GM21423 (cell line): ENCODE measurements at regions not wholly inside any gene's neighbourhood (a gene's known extent, or its start where the extent isn't known, plus 50 kb on each side); places are given as distances from the start of the nearest gene placed in this dataset.

Experiments used
- ATAC-seq: cut with Tn5 transposase; IDR thresholded peaks from one replicate; pipeline ENCODE4 v1.9.1; 2021; ENCODE audit warnings: mild to moderate bottlenecking, moderate library complexity; ENCODE audit not compliant: unreplicated experiment

DNA sequence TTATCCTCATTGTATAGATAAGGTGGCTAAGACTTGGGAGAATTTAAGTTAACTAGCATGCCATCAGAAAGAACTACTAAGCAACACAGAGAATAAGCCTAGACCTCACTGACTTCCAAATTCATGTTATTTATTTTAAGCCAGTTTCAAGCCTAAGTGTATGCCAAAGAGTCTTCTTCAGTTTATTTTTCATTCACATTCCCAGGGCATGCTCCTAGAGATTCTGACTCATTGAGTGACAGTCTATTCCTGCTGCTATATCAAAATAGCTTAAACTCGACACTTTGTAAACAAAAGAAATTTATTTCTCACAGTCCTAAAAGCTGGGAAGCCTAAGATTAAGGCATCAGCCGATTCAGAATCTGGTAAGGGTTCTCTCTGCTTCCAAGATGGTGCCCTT is 467.1 kb downstream of the MBD2 start:
- ATAC-seq = no peak

DNA sequence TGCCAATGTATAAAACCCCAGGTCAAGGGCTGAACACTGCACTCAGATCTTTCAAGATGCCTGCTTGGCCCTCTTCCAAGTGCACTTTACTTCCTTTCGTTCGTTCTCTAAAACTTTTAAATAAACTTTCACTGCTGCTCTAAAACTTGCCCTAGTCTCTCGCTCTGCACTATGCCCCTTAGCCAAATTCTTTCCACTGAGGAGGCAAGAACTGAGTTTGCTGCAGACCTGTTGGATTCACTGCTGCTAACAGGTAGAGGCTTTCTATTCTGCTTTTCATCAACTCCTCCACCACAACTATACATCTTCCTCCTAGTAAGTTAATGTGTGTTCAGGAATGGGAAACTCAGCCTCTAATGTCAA is 467.9 kb downstream of the MBD2 start:
- no peak for ATAC-seq

DNA sequence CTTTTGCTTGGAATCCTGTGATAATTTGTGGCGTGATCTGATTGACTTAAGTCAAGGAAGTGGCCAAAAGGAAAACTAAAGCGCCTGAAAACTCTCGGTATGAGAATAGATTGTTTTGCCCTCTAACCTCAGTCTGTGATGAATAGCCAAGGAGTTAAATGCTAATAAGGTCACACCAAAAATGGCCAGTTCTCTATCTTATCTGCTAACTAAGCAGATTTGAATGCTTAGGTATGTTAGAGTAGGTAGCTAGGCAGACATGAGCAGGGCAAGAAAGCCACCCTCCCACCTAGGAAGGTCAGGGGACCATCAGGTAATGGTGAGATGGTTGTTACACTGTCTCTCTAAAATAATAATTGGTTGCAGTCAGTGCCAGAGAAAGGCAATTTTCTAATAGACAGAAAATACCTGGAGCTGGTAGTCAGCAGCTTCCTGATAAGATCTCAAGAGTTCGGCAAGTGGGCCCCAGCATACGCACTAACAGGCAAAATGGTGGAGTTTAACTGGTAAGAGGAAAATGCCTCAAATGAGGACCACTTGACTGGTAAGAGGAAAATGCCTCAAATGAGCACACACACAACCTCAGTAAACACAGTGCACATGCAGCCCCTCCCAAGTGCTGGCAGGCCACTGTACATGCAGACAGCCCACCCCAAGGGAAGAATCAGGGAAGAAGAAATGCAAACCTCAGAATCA is 468.4 kb downstream of the MBD2 start:
- no peak for ATAC-seq

DNA sequence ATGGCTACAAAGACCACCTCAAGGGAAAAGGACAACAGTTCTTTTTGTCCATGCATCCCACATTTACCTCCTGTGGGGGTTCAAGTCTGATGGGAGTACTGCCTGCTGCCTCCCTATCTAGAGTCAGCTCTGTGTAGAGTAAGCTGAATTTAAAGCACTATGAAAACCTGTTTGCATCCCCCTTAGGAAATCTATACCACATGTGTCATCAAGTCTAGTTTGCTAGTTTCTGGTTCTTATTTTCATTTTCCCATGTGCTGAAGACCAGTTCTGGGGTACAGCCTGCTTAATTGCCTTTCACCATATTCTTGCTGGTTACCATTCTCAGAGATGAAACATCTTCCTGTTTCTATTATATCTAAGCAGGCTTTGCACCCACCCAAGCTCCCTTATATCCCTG is 470.3 kb downstream of the MBD2 start:
- no peak for ATAC-seq

DNA sequence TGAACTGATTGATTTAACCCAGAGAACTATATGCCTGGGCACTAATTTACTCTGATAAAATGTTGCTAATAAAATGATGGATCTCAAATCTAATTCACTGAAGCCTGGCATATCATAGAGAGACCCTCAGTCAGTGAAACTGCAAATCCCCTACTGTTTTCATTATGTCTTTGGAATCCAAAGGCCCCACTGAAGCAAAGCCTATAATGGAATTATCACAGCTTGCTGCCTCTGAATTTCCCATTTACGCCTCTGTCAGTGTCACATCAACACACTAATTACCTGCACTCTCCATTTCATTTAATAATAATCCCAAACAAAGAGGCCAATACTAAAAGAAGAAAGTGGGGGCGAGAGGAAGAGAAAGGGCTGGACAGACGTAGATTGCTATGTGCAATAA is 470.9 kb downstream of the MBD2 start:
- no peak for ATAC-seq

DNA sequence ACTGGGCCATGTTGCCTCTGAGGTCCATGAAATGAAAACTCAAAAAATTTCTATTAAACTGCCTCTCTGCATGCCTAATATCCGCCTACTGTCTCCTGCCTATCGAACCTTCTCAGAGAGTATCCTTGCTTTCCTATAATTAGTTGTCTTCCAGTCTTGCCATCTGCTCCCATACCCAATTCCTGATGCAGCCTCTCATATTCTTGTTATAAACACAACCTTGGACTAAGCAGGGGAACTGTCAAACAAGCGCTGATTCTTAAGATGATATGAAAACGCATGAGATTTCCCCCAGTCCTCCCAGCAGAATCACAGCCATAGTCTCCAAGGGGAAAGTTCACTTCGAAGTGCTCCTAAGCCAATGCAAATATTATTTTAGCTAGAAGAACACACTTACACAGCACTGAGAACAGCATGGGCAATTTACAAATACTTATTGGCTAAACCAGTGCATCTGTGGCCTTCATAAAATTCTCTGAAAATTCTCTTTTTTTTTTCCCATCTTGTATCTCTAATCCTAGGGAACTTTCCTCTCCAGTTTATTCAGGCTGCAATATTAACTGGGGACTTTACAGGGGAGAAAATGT is 471.6 kb downstream of the MBD2 start:
- ATAC-seq = no peak

DNA sequence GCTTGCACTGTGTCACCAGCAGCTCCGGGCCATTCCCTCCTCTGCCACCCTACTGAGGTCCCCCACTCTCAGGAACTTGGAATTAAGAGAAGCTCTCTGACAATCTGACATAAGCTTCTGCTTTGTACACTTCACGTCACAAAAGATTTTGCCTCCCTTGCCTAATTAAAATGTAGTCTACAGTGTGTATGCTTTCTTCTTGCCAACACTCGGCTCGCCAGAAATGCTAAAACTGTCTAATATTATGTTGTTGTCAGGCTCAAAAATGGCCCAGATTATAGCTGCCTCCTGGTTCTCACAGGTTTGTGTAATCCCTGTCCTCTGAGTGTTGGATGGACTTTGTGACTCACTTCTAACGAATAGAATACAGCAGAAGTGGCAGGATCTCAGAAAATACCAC is 474.7 kb downstream of the MBD2 start:
- no peak for ATAC-seq

DNA sequence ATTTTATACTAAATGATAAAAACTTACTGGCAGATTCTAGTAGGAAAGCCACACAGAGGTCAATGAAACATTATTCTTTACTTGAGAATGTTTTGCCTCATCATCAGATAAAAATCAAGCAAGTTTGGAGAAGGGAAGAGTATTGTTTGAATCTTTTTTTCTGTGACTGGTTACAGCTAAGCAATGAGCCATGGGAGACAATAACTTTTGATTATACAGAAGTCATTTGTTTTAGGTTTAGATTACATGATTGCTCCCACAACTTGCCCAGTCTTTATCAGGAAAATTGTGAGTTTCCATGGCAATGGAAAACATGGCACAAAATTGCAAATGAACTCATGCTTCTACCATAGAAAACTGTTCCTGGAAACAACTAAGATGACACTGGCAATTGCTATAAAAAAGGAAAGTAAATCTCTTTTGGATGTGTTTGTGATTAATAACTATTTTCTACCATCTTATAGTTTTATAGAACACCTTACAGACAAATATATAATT is 476.8 kb downstream of the MBD2 start:
- ATAC-seq = no peak

DNA sequence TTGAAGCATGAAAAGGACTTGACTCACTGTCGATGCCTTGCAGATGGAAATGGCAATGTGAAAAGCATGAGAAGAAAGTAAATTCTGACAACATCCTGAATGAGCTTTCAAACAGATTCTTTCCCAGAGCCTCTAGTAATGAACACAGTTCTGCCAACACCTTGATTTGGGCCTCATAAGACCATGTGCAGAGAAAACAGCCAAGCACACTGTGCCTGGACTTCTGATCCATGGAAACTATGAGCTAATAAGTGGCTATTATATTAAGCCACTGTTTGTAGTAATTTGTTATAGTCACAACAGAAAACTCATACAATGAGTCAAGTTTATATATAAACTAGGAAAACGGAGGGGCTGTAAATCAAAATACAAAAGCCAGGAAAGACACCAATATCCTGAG is 477.3 kb downstream of the MBD2 start:
- ATAC-seq = no peak

DNA sequence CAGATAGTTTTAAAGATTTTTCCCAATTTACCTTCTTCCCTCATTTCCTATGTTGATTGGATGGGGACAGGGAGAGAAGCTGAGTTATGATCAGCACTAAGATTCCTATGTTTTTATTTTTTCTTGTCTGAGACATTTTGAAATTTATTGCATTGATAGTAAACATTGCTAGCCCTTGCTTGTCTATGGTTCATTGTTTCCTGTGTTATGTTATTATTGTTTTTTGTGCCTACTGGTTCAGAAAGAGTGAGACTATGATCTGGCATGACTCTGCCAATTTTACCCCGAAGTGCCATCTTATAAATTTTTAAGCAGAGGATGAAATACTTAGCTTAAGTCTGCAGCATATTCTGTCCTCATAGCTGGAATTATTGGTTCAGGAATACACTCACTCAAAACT is 478.5 kb downstream of the MBD2 start:
- ATAC-seq = no peak

DNA sequence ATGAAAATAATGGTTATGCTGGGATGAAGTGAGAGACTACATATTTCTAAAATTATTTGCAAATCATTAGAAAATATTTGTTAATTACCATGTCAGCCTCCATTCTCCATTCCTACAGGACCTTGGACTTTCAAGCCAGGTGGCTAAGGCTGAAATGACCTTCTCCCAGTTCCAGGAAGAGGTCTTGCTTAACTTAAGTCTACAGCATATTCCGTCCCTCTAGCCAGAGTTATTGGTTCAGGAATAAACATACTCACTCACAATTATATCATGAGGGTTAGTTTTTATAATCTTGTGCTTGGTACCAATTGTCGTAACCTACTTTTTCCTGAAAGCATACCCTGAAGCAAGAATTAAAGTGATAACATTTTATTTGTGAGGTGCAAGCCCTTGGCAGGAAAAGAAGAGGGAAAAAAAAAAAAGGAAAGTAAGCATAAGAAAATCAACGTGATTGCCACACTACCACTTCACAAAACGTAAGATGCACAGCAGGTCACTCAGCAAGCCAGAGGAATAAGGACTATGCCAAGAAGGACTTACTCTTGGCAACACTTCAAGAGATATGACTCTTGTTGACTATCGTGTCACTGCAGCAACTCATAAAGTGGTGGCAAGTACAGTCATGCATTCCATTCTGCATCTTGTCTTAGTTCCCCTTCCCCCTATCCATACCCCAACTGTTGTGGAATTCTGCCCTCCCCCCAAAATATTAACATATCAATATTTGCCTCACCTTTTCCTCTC is 479.1 kb downstream of the MBD2 start:
- no peak for ATAC-seq

DNA sequence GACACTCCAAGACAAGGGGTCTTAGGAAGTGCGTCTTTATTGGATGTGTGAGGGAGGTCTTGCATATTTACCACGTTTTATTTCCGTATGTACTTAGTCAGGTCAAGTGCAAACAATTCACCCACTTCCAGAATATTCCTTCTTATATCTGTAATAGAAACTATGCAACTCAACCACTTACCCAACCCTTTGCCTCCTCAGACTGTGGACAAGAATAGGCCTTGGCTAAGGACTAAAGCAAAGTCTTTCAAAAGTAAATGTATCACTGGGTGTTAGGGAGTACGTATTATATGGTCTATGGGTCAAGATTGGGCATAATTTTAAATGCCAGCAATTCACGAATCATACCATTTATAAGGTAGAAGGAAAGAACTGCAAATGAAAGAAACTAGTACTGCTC is 484.8 kb downstream of the MBD2 start:
- no peak for ATAC-seq

DNA sequence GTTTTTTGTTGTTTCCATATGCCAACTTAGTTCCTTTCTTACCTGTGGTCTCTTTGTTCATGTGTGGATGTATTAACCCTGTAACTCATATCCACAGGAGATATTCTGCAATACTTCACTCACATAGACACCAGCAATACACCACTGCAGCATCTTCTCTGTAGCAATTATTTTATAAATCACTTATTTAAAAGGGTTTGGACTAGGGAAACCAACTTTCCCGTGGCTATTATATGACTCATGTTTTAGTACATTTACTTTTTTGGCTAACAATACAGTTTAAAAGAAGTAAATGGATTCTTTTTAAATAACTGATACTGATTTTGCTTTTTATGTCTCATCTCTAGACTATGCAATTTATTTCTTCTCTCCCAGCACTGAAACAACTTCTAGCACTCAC is 488.9 kb downstream of the MBD2 start:
- no peak for ATAC-seq

DNA sequence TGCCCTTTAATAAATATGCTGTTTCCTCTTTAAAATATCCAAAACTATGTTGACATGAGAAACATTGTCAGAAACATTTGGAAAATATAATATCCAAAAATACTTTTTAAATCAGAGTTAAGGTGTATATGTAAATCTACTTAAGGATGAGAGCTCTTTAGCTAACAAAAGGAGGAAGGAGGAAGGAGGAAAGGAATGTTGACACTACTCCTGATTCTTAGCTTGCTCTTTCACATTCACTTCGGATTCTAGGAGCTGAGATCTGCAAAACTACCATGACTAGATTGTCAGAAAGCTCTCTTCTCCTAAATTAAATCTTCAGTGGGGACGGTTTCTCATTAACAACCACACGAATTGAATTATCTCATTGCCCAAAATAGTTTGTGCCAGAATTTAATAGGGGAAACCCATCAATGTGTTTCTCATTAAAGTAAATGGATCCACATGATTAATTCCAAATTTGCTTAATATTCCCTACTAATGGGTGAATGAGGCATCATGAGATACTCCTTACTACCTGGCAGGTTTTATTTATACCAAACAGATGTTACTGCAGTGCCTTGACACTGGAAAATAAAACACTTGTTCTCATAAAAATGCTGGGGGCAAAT is 509.1 kb downstream of the MBD2 start:
- no peak for ATAC-seq

DNA sequence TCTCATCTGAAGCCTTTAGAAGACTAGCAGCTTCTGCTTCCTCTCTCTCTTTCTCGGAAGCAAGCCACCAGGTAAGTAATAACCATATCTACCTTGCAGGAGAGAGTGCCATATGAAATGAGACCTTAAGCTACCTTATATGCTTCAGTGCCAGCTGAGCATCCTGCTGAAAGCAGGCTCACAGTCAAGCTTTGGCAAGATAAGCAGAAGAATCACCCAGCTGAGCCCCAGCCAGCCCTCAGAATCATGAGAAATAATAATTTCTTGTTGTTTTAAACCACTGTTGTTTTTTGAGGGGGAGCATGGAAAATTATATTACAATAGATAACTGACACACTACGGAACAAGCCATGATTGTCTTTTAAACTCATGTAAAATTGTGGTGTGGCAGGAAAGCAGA is 514.4 kb downstream of the MBD2 start:
- no peak for ATAC-seq

DNA sequence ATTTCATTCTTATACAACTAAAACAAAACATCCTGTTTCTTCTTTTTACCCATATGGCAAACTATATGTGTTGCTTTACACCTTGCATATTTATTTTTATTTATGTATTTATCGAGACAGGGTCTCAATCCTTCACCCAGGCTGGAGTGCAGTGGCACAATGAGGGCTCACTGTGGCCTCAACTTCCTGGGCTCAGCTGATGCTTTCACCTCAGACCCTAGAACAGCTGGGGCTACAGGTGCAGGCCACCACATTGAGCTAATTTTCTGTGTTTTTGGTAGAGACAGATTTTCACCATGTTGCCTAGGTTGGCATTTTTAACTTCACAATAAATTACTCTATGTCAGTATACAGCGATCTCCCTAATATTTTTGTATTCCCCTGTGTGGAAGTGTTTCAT is 522.0 kb downstream of the MBD2 start:
- ATAC-seq = no peak

DNA sequence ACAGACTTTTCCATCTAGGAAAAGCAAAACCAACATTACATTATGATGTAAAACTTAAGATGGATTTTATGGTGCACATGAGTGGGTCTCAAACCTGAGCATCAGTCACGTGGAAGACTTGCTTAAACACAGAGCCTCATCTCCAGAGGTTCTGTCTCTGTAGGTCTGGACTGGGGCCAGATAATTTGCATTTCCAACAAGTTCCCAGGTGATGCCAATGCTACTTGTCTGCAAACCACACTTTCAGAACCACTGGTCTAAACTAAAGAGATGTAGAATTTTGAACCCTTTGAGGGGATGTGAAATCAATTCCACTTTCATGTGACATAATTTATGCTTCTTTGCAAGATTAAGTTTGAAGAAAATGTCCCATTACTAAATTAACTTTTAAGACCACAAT is 522.8 kb downstream of the MBD2 start:
- ATAC-seq = no peak

DNA sequence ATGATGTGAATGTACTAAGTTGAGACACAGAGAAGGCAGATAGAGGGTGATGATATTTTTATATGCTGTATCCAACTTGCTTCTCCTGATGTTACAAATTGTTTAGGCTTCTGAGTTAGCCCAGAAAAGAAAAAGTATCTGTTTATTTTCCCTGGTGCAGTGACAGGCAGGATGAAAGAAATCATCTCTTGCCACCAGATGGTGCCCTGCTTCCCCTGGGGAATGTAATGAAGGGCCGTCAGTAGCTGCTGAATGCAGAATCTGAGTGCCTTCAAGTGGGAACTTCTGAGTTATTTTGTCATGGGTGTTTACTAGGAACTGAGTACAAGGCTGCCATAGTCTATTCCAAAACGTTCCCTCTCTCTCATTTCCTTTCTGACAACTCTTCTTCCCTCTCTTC is 525.6 kb downstream of the MBD2 start:
- no peak for ATAC-seq

DNA sequence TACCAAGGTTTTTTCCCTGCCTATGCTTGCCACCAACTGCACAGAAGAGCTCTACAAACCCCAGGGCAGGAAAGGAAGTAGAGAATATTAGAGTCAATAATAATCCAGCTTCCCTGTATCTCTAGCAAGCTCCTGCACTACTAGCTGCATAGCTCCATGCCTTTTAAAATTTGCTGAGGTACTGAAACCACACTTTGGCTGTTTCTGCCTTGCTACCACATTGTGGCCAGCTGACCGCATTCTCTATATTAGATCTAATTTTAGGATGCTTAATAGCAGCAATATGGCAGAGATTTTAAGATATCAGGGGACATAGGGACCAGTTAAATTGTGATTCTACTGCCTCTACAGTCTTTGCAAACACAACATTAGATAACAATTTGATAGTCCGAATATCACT is 534.6 kb downstream of the MBD2 start:
- no peak for ATAC-seq

DNA sequence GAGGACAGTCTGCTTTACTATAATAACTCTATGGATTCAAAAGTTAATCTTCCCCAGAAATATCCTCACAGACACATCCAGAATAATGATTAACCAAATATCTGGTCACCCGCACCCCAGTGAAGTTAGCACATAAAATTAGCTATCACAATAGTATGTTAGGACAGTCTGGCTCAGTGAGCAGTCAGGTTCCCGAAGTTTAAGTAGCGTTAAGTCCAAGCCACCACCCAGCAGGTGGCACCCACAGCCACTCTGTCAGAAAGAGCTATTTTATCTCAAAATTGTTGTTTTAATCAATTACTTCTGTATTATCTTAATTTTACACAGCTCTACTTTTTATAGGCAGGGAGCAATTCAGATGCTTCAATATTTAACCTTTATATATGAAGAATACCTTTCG is 537.5 kb downstream of the MBD2 start:
- ATAC-seq = no peak

DNA sequence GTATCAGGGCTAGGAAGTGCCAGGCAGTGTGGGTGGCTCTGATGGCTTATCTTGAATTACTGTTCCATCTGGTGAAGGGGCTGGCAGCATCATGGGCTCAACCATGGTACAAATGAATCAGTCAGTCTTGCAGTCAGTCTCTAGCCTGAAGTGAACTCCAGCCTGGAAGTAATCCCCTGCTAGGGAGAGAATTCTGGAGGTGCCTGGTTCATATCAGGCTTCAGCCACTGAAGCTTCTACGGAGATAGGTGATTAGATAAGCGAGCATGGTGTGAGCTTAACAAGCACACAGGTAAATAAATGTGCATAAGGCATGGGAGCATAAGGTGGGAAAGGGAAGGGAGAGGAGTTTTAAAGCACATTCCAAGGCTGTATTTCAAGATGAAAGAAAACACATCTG is 541.7 kb downstream of the MBD2 start:
- ATAC-seq = no peak

DNA sequence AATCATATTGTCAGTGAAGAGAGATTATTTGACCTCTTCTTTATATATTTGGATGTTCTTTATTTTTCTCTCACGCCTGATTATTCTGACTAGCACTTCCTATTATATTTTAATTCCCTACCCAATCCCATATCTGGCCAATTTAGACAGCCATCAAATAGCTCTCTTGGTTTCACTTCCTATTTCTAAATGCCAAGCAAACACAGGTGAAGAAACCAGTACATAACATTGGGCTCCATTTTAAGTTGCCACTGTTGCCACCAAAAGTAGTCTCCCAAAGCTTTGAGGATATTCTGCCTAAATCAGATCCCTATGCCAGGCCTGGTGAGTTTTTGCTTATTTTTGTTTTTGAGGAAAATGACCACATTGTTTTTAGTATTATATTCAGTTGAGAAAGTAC is 547.0 kb downstream of the MBD2 start:
- no peak for ATAC-seq
